NOMO-1 treated with DMSO at 0.1 percent for 48 hours (cell line): ENCODE measurements at regions not wholly inside any gene's neighbourhood (a gene's known extent, or its start where the extent isn't known, plus 50 kb on each side); places are given as distances from the start of the nearest gene placed in this dataset.
"Not testable (repeated sequence)": the region's sequence is repeated elsewhere in the genome, so short reads cannot be mapped to it uniquely, and the experiment has no call there.

ENCODE experiments used
- DNase-seq: peaks from one replicate; lab custom pipeline; 2025; ENCODE audit not compliant: unreplicated experiment; lab: John Stamatoyannopoulos, UW

DNA sequence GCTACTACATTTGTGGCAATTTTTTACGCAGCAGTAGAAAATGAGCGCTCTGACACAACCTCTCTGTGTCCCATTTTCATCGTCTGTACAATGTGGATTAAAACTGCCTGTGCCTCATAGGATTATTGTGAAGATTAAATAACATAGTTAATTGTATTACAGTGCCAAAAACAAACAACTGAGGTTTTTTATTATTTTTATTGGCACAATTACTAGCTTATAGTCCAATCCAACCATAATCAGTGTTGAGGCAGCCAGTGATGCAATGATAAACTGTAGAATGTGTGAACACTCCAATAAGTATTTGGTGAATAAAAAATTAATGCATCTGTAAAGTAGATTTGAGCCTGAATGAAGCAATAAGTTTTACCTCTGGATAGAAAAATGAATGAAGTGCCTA, 588.3 kb downstream of the DNAH5 start:
- no peak for DNase-seq

GRCh38 chr5:13354611-13355010, 589.9 kb downstream of the DNAH5 start:
- DNase-seq = no peak

- DNase-seq = no peak
Observed at GRCh38 chr5:13350767-13351166, 593.7 kb downstream of the DNAH5 start.

DNA sequence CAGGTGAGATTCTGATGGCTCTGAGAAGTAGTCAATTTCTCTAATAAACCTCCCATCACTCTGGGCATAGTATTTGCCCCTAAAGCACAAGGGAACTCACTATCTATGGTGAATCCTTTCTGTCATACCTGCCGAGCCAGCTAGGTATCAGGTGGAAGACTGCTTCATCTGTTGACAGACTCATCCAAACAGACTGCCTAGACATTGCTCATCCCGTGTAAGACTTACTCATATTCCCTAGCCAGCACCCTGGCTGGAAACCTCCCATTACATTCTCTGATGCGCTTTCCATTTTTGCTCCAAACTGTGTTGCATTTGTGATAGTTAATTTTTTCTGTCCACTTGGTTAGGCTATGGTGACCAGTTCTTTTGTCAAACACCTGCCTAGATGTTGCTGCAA, 595.9 kb downstream of the DNAH5 start:
- DNase-seq = no peak

- DNase-seq = no peak
Observed at GRCh38 chr5:13346401-13346800, 598.1 kb downstream of the DNAH5 start.

- DNase-seq = no peak
Observed at GRCh38 chr5:13339093-13339492, 605.4 kb downstream of the DNAH5 start.

DNA sequence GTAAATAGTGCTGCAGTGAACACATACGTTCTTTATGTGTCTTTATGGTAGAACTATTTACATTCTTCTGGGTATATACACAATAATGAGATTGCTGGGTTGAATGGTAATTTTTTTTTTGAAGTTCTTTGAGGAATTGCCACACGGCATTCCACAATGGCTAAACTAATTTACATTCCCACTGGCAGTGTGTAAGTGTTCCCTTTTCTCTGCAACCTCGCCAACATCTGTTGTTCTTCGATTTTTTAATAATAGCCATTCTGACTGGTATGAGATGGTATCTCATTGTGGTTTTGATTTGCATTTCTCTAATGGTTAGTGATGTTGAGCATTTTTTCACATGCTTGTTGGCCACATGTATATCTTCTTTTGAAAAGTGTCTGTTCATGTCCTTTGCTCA, 609.5 kb downstream of the DNAH5 start:
- not testable (repeated sequence) for DNase-seq

GRCh38 chr5:13331585-13331984, 612.9 kb downstream of the DNAH5 start:
- no peak for DNase-seq

DNA sequence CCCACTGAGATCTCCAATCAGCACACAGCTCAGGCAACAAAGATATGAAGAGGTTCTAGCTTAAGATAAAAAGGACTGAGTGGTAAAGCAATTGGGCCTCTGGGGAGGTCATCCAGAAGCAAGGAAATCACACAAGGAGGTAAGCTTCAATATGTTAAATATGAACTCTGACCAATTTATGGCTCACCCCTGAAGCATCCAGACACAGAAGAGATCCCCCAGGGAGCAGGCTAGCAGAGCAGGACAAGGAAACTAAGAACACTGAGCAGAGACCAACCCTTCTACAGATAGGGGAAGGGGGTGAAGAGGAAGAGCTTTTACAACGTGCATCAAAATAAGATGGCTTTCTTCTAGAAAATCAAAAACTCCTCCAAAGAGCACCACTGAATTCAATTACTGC, 616.2 kb downstream of the DNAH5 start:
- no peak for DNase-seq

GRCh38 chr5:13325765-13326164, 618.7 kb downstream of the DNAH5 start:
- DNase-seq = no peak

DNA sequence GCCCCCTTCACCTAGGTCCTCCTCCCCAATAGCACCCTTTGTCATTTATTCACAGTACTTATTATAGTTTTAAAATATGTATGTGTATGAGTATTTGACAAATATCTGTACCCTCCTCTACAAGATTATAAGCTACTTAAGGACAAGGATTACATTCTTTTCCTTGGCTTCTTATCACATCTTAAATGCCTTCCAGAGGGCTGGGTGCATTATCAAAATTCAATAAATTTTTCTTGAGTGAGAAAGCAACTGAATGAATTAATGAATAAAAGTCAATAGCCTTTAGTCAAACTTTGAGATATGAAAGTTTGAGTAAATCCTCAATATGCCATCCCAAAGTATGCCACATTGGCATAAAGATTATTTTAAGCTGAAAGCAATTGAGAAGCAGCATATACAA, 621.7 kb downstream of the DNAH5 start:
- DNase-seq = no peak

GRCh38 chr5:13317654-13318053, 626.8 kb downstream of the DNAH5 start:
- DNase-seq = no peak

GRCh38 chr5:13316176-13316575, 628.3 kb downstream of the DNAH5 start:
- no peak for DNase-seq

DNA sequence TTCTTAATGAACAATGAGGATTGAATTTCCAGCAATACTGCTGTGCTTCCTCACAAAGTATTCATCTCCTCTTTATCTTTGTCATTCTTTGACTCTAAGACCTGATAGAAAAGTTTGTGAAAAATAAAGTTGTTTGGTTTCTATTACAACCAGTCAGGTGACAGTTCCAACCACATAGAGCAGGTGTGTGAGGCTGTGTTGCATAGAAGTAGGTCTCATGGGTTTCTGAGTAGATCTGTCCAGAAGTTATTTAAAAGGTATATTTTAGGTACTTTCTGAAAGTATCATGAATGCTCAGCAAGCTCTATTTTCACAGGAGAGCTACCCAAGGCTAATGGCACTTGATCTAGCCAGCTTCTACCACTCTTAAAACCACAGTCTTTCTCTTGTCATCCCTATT, 637.0 kb downstream of the DNAH5 start:
- DNase-seq = no peak

- no peak for DNase-seq
Observed at GRCh38 chr5:13303445-13303844, 641.0 kb downstream of the DNAH5 start.

- no peak for DNase-seq
Observed at GRCh38 chr5:13278811-13279210, 665.7 kb downstream of the DNAH5 start.

DNA sequence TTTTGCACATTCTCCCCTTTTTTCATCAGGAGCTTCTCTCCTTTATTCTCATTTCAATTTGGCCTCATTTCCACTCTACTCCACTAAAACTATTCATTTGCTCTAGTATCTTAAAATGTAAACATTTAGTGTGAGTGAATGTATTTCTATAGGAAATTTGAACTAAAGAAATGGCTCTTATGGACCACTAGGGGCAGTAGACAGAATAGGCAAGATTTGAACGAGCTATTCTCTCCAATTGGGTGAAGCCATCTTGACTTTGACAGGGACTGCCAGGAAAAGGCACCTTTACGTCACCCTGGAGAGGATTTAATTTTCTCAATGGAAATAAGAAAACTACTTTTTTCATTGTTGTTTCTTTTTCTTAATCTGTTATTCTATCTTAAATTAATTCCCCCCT, 666.3 kb downstream of the DNAH5 start:
- no peak for DNase-seq

- DNase-seq = no peak
Observed at GRCh38 chr5:13276156-13276555, 668.3 kb downstream of the DNAH5 start.

GRCh38 chr5:13263701-13264100, 680.8 kb downstream of the DNAH5 start:
- no peak for DNase-seq

DNA sequence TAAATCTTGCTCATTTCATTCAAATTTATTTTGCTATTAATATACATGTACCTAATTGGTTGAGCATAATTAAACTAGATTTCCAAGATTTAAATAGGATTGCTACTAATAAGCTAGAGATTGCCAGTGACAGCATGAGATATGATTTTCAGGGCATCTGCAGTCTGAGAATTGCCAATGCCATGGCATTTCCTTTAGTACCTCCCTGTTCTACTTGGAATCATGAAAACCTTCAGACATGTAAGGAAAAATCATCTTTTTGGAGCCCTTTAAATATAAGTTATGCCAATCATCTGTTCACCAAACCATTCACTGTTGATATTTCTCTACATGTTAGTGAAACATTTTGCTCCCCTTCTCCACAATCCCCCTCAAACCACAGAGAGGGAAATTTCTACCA, 691.4 kb downstream of the DNAH5 start:
- no peak for DNase-seq

GRCh38 chr5:13252699-13253098, 691.8 kb downstream of the DNAH5 start:
- DNase-seq = no peak

DNA sequence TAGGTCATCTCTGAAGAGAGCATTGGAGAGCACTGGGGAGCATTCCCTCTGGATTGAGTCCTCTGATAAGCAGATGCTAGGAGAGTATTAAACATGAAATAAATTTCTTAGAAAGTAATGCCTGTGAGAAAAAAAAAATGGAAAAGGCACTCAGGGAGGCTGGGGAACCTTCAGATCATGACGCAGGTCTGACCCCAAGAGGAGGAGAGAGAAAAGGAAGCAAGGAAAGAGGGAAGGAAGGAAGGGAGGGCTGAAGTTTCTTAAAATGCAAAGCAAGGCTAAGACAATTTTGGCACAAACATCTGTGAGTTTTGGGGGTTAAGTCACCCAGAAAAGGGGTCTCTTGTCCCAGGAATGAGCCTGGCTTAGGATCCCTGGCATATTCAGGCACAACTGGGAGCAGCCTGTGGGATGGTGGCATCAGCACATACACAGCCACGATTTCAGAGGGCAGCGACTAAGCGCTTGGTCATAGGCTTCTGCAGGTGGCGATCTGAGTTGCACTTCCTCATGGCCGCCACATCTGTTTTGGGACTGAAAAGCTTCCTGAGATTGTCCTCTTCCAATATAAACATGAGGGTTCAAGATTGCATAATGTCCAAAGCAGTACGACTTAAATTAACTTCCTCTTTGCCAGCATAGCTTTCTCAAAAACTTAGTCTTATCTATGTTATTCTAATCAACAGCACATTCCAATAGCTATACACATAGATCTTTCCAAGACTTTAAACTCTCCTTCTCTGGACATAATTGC, 692.7 kb downstream of the DNAH5 start:
- peak; percentile 91 for DNase-seq
